Caki2 (cell line): ENCODE measurements at regions not wholly inside any gene's neighbourhood (a gene's known extent, or its start where the extent isn't known, plus 50 kb on each side); places are given as distances from the start of the nearest gene placed in this dataset.
"Not testable (repeated sequence)": the region's sequence is repeated elsewhere in the genome, so short reads cannot be mapped to it uniquely, and the experiment has no call there.

Experiments
- DNase-seq: peaks from one replicate; pipeline ENCODE4 v3.0.0-alpha.2; 2015; ENCODE audit warnings: low read depth
- in situ Hi-C: cut with HindIII; loops from 2 replicates; pipeline ENCODE4 v1.10.0; 2016; ENCODE audit warnings: low sequenced_read_pairs, low pct_unique_long_range_greater_than_20kb, mixed read lengths

- DNase-seq: no peak
- in situ Hi-C loops: no loop called here
Measured at GRCh38 chr12:74595696-74596095, 58.1 kb downstream of the ATXN7L3B start.

DNA sequence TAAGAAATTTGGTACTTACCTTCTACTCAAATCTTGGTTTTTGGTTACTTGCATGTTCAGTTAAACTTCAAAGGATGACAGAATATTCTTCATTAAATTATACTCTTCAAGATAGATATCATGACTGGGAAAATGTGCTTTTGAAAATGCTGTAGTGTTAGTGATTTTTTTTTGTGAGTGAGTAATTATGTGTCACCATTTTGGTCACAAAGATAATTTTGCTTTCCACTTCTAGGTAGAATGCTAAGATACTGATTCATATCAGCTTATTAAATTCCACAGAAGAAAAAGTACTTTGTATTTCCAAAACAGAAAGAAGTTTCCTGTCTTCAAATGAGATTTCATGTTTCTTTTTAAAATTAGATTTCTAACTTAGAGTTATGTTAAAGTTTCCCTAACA lies 61.2 kb downstream of the ATXN7L3B start:
- no peak for DNase-seq
- in situ Hi-C loops: no loop called here

DNA sequence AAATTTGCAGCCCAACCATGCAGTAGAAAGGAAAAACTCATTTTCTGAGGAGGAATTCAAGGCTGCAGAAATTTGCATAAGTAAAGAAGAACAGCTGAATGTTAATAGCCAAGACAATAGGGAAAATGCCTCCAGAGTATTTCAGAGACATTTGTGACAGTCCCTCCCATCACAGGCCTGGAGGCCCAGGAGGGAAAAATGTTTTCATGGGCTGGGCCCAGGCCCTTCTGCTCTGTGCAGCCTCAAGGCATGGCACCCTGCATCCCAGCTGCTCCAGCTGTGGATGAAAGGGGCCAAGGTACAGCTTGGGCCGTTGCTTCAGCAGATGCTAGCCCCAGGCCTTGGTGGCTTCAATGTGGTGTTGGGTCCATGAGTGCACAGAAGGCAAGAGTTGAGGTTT lies 62.3 kb downstream of the ATXN7L3B start:
- in situ Hi-C loops: no loop called here
- DNase-seq: no peak

- in situ Hi-C loops, DNase-seq: not testable (repeated sequence)
Measured at GRCh38 chr12:74600817-74601216, 63.2 kb downstream of the ATXN7L3B start.

- no peak for DNase-seq
- in situ Hi-C loops: no loop called here
Measured at GRCh38 chr12:74602881-74603672, 65.4 kb downstream of the ATXN7L3B start.

DNA sequence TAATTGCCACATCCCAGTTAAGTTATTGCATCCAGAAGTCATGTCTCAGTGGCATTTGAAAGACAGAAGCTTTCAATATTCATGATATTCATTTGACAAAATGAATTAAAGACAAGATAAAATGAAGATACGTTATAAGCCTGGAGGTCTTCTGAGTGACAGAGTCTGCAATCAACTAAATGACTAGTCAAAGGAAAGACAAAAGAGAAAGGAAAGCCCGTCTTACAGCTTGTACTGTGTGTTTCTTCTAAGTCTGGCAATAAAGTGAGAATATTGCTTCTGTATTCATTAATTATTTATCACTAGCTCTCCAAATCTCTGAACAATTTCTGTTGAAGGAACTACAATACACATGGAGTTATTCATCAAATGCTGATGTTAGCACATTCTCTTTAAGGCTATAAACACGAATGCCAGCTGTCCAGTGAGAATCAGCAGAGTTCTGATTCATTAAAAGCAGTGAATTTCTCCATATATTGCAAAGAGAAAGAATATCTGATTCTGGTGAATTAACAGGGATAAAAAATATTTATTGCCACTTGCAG lies 70.7 kb downstream of the ATXN7L3B start:
- no peak for DNase-seq
- in situ Hi-C loops: no loop called here

GRCh38 chr12:74610711-74611110 lies 73.1 kb downstream of the ATXN7L3B start:
- in situ Hi-C loops: no loop called here
- no peak for DNase-seq

DNA sequence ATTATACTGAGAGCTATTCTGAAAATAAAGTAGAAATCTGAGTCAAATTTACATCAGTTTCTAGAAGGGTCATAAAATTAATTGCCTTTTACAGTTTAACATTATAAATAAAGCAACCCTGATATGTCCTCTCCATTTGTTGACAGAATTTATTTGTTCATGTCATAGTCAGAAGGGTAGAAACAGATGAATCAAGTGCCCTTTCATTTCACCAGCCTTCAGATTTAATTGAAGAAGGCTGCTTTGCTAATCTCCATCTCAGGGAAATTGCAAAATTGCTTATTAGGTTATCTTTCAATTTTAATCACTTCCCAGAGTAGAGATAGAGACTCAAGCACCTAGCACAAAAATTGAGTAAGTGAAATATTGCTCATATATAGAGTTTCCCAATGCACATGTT lies 76.8 kb downstream of the ATXN7L3B start:
- no peak for DNase-seq
- in situ Hi-C loops: no loop called here

DNA sequence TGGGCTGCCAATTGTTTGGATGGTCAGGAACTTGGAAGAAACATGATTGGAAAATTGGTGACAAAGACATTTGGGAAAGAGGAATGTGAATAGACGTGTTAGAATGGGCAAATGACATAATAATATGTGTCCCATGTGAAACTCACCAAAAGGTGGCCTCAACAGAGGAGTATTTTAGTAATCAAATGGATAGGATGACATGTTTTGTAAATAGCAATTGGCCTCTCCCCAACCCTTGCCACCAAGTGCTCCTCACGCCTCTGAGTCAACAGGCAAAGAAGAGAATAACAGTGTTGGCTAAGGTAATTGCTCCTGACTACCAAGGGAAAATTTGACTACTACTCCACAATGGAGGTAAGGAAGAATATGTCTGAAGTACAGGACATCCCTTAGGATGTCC lies 81.4 kb downstream of the ATXN7L3B start:
- in situ Hi-C loops: no loop called here

GRCh38 chr12:74619884-74620283 lies 82.2 kb downstream of the ATXN7L3B start:
- in situ Hi-C loops: no loop called here

More for the DNA sequence above, 81.4 kb downstream of the ATXN7L3B start:
- DNase-seq: no peak

GRCh38 chr12:74620921-74621320 lies 83.3 kb downstream of the ATXN7L3B start:
- DNase-seq: no peak
- in situ Hi-C loops: no loop called here

More at GRCh38 chr12:74619884-74620283, 82.2 kb downstream of the ATXN7L3B start:
- DNase-seq: no peak

DNA sequence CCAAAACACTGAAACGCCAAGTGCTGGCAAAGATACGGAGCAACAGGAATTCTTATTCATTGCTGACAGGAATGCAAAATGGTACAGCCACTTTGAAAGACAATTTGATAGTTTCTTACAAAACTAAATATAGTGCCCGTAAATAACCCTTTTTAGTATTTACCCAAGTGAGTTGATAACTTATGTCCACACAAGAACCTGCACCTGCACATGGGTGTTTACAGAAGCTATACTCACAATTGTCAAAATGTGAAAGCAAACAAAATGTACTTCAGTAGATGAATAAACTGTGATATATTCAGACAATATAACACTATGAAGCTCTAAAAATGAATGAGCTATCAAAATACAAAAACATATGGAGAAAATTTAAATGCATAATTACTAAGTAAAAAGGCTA lies 86.6 kb downstream of the ATXN7L3B start:
- DNase-seq: no peak
- in situ Hi-C loops: no loop called here

DNA sequence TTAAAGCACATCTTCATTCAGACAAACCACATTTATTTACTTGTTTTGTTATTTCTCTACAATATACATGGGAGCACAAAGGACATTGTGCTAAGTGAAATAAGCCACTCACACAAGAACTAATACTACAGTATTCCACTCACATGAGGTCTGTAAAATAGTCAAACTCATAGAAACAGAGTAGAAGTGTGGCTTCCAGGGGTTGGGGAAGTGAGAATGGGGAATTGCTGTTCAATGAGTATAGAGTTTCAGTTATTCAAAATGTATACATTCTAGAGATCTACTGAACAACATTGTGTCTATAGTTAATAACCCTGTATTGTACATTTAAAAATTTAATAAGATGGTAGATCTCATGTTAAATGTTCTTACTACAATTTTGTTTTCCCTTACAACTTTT lies 88.8 kb downstream of the ATXN7L3B start:
- in situ Hi-C loops: no loop called here
- DNase-seq: no peak

GRCh38 chr12:74641262-74641661 lies 103.6 kb downstream of the ATXN7L3B start:
- in situ Hi-C loops: no loop called here
- DNase-seq: no peak

- in situ Hi-C loops: no loop called here
- DNase-seq: no peak
Measured at GRCh38 chr12:74641694-74642093, 104.1 kb downstream of the ATXN7L3B start.

GRCh38 chr12:74644681-74645080 lies 107.0 kb downstream of the ATXN7L3B start:
- in situ Hi-C loops: no loop called here
- no peak for DNase-seq

DNA sequence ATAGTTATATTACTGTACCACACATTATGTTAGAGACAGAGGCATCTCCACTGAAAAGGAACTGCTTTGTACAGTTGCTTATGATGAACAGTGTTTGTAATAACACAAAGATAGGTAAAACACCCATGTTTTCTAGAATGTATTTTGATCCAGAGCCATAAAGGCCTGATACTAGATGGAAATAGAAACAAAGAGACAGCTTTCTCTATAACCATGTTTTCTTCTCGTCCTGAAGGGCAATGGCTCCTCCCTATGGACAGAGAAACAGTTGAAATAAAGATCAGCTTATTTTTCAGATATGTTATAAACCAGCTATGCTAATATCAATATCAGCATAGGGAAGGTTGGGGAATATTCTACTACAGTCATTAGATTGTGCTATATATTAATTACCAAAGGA lies 109.2 kb downstream of the ATXN7L3B start:
- in situ Hi-C loops: no loop called here
- DNase-seq: no peak

DNA sequence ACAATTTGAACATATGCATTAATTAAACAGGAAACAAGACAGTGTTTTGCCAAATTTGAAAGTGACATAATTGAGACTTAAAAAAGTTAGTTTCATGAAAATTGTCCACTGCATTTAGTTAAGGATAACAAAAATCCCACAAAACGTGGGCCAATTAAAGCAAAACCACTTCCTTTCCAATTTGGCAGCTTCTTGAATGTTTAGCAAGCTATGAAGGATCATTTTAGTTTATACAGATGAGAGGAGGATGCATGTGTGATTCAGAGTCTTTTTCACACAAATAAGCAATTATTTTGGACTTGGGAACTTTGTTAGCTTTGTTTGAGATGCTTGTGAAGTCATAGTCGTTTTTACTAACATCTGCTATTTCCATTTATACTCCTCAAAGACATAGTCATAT lies 109.6 kb downstream of the ATXN7L3B start:
- DNase-seq: no peak
- in situ Hi-C loops: no loop called here

DNA sequence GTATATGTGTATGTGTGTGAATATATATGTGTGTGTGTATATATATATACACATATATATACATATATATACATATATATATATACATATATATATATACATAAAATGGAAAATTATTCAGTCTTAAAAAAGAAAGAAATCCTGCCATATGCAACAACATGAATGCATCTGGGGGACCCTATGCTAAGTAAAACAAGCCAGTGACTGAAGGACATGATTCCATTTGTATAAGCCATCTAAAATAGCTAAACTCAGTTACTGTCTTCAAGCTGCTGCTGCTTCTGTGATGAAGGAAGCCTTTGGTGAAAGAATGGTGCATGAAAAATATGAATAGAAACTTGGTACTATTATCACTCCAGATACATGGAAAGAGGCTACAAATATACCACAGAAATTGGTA lies 118.6 kb downstream of the ATXN7L3B start:
- in situ Hi-C loops: no loop called here
- no peak for DNase-seq

- in situ Hi-C loops: no loop called here
- no peak for DNase-seq
Measured at GRCh38 chr12:74660442-74660841, 122.8 kb downstream of the ATXN7L3B start.
